ENCODE measurements at regions not wholly inside any gene's neighbourhood (a gene's known extent, or its start where the extent isn't known, plus 50 kb on each side); places are given as distances from the start of the nearest gene placed in this dataset.

DNA sequence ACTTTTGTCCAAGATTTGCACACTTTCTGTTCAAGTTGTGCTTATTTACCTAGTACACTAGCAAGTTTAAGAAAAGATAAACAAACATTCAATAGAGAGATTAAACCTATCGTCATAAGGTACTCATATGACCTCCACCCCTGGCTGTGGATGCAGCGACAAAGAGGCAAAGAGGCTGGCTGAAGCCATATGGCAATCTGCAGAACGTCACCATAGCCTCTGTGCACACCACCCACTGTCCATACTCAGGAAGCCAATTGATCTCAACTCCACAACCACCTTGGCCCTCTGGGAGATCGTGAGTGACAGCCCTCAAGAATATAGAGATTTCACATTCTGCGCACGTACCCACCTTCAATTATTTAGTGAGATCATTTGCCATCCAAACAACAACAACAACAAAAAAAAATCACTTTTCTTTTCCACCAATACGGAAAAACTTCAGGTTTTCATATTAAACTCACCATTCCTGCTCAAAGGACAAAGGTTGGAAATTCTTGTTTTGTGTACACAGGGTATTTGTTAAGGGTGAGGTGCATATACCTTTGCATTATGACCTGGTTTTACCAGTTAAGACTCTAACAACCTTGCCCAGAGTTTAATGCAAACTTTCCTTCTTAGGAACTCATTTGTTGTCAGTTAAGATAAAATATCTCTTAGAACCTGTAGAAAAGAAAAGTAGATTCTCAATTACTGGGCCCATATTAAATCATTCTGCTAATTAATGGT lies 243.0 kb upstream of the FSTL5 start:
- no peaks in the 10 kb centered on the region for H3K36me3 Mint-ChIP-seq
- H3K9me3 Mint-ChIP-seq: peaks cover 3% of the 10 kb centered on the region
- no peaks in the 10 kb centered on the region for H3K4me1 Mint-ChIP-seq
- H3K27me3 Mint-ChIP-seq: no peaks in the 10 kb centered on the region
- no peak overlapping the region for H3K27ac Mint-ChIP-seq
- ATAC-seq: no peak
- H3K4me3 Mint-ChIP-seq: no peak overlapping the region

GRCh38 chr4:162403932-162404331 lies 240.1 kb upstream of the FSTL5 start:
- Mint-ChIP-seq H3K36me3 (no peaks in the 10 kb centered on the region), H3K9me3 (peaks cover under 1% of the 10 kb centered on the region), H3K27me3 (no peaks in the 10 kb centered on the region), H3K4me1 (no peaks in the 10 kb centered on the region), H3K4me3 (no peak overlapping the region), H3K27ac (no peak overlapping the region)
- ATAC-seq: no peak

DNA sequence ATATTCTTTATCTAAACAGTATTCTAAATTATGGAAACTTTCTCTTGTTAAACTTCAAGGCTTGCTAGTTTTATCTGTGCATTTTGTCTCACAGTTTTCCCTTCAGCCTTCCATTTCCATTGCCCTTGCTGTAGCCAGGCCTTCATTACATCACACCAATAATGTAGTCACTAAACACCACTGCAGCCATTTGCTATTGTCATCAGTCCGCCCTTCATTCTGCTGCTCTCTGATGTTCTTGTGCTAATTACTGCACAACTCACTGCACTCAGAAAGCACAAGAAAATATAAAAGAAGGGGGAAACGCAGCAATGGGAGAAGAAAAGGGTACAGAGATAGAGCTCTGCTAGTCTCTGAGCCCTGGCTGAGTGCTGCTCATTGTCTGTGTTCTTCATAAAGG lies 239.6 kb upstream of the FSTL5 start:
- Mint-ChIP-seq H3K27ac (no peak overlapping the region), H3K9me3 (no peaks in the 10 kb centered on the region), H3K4me1 (no peaks in the 10 kb centered on the region), H3K36me3 (no peaks in the 10 kb centered on the region), H3K4me3 (no peak overlapping the region), H3K27me3 (no peaks in the 10 kb centered on the region)
- no peak for ATAC-seq

DNA sequence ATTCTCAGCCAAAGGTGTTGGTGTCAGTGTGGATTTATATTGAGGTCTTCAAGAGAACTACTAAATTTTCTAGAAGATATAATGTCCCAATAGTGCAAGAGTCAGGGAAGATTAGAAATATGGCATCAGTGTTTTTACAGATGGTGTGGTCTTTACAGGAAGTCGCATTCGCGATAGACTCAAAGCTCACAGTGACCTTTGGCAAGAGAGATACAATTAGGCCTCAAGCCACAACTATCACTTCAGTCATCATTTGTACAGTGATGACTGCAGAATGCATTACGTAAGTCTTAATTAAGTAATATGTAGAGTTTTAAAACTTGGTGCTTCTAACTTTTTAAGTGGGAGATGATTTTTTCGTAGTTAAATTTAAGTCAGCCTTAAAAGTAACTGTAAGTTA lies 237.2 kb upstream of the FSTL5 start:
- H3K4me3 Mint-ChIP-seq: no peak overlapping the region
- no peak overlapping the region for H3K27ac Mint-ChIP-seq
- ATAC-seq: no peak
- H3K36me3 Mint-ChIP-seq: no peaks in the 10 kb centered on the region
- H3K27me3 Mint-ChIP-seq: no peaks in the 10 kb centered on the region
- H3K4me1 Mint-ChIP-seq: no peaks in the 10 kb centered on the region
- no peaks in the 10 kb centered on the region for H3K9me3 Mint-ChIP-seq

DNA sequence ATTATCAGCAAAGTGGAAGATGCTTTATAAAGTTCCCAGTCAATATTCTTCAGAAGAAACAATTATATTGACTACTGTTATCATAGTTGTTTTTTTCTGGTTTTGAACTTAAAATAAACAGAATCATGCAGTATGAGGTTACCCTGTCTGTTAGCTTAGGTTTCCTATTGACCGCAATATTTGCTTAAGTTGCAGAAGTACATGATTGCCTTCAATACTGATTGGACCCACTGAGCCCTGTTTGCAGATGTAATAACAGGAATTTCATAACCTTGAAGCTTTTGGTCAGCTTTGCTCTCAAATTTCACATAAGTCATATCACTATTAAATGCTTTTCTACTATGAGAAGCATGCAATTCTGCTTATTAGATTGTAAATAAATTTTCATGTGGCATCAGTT lies 229.1 kb upstream of the FSTL5 start:
- Mint-ChIP-seq H3K36me3 (no peaks in the 10 kb centered on the region), H3K4me3 (no peak overlapping the region), H3K27me3 (no peaks in the 10 kb centered on the region), H3K27ac (no peak overlapping the region), H3K4me1 (no peaks in the 10 kb centered on the region), H3K9me3 (peaks cover 3% of the 10 kb centered on the region)
- ATAC-seq: no peak

DNA sequence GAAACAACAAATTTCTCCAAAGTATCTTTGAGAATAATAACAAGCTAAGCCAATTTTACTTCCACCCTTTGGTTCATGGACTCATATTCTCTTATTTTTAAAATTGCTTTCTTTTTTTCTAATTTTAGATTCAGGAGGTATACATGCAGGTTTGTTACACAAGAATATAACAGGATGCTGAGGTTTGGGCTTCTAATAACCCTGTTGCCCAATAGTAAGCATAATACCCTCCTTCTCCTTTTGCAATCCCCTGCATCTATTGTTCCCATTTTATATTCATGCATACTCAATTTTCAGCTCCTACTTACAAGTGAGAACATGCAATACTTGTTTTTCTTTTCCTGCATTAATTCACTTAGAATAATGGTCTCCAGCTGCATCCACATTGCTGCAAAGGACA lies 202.3 kb upstream of the FSTL5 start:
- H3K4me3 Mint-ChIP-seq: no peak overlapping the region
- no peak overlapping the region for H3K27ac Mint-ChIP-seq
- ATAC-seq: no peak

GRCh38 chr4:162364651-162365050 lies 200.9 kb upstream of the FSTL5 start:
- ATAC-seq: no peak
- H3K4me3 Mint-ChIP-seq: no peak overlapping the region
- no peaks in the 10 kb centered on the region for H3K27me3 Mint-ChIP-seq
- H3K27ac Mint-ChIP-seq: no peak overlapping the region
- no peaks in the 10 kb centered on the region for H3K9me3 Mint-ChIP-seq
- H3K4me1 Mint-ChIP-seq: no peaks in the 10 kb centered on the region
- H3K36me3 Mint-ChIP-seq: no peaks in the 10 kb centered on the region

More for the DNA sequence above, 202.3 kb upstream of the FSTL5 start:
- Mint-ChIP-seq H3K27me3 (no peaks in the 10 kb centered on the region), H3K36me3 (no peaks in the 10 kb centered on the region), H3K4me1 (no peaks in the 10 kb centered on the region), H3K9me3 (no peaks in the 10 kb centered on the region)

DNA sequence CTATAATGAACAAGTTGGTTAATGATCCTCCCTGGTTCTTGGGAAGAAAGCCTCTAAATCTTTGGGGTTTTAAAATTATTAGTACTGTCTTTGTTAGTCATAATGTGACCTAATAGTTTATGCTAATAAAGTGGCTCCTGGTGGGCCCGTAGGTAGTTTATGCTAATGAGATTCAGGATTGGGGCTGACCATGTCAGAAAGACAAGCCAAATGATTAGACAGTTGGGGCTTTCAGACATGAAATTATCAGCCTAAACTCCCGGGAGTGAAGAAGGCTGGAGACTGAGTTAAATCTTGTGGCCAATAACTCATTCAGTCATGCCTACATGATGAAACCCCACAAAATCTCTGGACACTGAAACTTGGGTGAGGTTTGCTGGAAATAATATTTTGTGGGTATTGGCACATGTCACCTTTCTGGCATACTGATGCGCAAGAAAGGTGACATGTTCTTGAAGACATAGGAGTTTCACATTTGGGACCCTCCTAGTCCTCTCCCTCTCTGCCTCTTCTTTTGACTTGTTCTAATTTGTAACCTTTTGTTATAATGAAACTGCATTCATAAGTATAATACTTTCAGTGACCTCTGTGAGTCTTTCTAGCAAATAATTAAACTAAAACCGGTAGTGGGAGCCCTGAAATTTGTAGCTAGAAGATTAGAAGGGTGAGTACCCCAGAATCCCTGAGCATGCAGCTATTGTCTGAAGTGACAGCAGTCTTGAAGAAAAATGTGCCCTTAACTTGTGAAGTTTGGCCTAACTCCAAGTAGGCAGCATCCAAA lies 196.8 kb upstream of the FSTL5 start:
- H3K27me3 Mint-ChIP-seq: no peaks in the 10 kb centered on the region
- H3K27ac Mint-ChIP-seq: no peak overlapping the region
- no peaks in the 10 kb centered on the region for H3K4me1 Mint-ChIP-seq
- no peak for ATAC-seq
- H3K4me3 Mint-ChIP-seq: no peak overlapping the region
- H3K36me3 Mint-ChIP-seq: no peaks in the 10 kb centered on the region
- H3K9me3 Mint-ChIP-seq: no peaks in the 10 kb centered on the region

DNA sequence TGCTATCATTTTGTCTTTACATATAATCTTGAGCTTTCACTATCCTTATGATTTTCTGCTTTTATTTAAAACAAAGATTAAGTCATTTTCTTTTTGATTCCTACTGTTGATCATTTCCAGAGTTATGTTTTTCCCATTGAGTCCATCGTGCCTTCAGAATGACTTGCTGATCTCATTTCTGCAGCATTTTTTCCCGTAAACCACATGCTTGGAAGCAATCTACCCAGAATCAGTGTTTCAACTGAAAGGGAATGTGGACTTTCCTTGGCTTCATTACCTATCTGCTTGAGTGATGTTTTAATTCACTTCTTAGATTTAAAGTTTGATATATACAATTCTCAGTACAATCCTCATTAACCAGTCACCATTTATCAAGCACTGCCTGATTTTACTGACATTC lies 192.4 kb upstream of the FSTL5 start:
- H3K4me1 Mint-ChIP-seq: no peaks in the 10 kb centered on the region
- H3K36me3 Mint-ChIP-seq: no peaks in the 10 kb centered on the region
- no peak for ATAC-seq
- H3K27me3 Mint-ChIP-seq: no peaks in the 10 kb centered on the region
- H3K9me3 Mint-ChIP-seq: no peaks in the 10 kb centered on the region
- no peak overlapping the region for H3K4me3 Mint-ChIP-seq
- no peak overlapping the region for H3K27ac Mint-ChIP-seq

DNA sequence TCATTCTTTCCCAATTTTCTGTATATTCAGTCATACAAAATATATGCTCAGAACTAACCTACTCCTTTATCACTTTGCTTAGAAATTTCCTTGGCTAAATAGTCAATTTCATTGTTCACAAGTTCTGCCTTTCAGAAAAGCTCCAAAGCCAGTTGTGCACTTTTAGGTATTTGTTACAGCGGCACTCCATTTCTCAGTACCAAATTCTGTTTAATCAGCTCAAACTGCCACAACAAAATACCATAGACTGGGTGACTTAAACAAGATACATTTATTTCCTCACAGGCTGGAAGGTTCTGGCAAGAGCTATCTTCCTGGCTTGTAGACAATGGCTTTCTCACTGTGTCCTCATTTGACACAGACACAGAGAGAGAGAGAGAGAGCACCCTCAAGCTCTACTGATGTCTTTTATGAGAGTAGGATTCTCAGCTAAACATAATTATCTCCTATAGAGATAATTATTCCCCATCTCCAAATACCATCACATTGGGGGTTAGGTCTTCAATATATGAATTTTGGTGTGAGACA lies 188.8 kb upstream of the FSTL5 start:
- no peak overlapping the region for H3K27ac Mint-ChIP-seq
- no peaks in the 10 kb centered on the region for H3K27me3 Mint-ChIP-seq
- H3K36me3 Mint-ChIP-seq: no peaks in the 10 kb centered on the region
- H3K9me3 Mint-ChIP-seq: no peaks in the 10 kb centered on the region
- H3K4me3 Mint-ChIP-seq: no peak overlapping the region
- ATAC-seq: no peak
- no peaks in the 10 kb centered on the region for H3K4me1 Mint-ChIP-seq

DNA sequence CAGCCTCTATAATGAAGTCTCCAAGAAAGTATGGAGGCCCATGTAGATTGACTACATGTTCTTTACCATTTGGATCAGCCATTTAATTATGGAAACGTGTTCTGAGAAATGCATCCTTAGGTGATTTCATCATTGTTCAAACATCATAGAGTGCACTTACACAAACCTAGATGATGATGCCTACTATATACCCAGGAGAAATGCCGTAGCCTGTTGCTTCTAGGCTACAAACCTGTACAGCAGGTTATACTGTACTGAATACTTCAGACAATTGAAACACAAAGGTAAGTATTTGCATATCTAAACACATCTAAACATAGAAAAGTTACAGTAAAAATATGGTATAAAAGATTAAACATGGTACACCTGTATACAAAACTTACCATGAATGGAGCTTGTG lies 186.5 kb upstream of the FSTL5 start:
- Mint-ChIP-seq H3K9me3 (no peaks in the 10 kb centered on the region), H3K27ac (no peak overlapping the region), H3K4me3 (no peak overlapping the region), H3K27me3 (no peaks in the 10 kb centered on the region), H3K36me3 (no peaks in the 10 kb centered on the region), H3K4me1 (no peaks in the 10 kb centered on the region)
- no peak for ATAC-seq

DNA sequence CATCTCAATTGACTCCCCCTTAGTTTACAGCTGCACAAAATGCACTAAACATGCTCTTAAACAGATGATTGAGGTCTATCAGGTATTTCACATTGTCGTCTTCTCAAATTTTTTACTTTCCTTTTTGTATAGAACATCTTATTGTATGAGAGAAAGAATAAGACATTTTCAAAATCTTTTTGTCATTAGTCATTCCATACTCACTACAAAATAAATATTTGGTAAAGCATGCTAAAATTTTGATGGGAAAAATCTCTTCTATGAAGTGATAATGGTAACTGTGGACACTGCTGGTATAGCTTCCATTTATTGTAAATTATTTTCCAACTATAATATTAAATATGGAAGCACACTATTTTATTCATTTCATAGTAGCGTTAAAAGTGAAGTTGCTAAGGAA lies 185.6 kb upstream of the FSTL5 start:
- H3K9me3 Mint-ChIP-seq: no peaks in the 10 kb centered on the region
- H3K36me3 Mint-ChIP-seq: no peaks in the 10 kb centered on the region
- H3K4me3 Mint-ChIP-seq: no peak overlapping the region
- no peaks in the 10 kb centered on the region for H3K4me1 Mint-ChIP-seq
- no peak for ATAC-seq
- H3K27me3 Mint-ChIP-seq: no peaks in the 10 kb centered on the region
- H3K27ac Mint-ChIP-seq: no peak overlapping the region

- ATAC-seq: no peak
- Mint-ChIP-seq H3K4me3 (no peak overlapping the region), H3K9me3 (no peaks in the 10 kb centered on the region), H3K27ac (no peak overlapping the region), H3K27me3 (no peaks in the 10 kb centered on the region), H3K36me3 (no peaks in the 10 kb centered on the region), H3K4me1 (no peaks in the 10 kb centered on the region)
Observed at GRCh38 chr4:162347842-162348213, 184.0 kb upstream of the FSTL5 start.

DNA sequence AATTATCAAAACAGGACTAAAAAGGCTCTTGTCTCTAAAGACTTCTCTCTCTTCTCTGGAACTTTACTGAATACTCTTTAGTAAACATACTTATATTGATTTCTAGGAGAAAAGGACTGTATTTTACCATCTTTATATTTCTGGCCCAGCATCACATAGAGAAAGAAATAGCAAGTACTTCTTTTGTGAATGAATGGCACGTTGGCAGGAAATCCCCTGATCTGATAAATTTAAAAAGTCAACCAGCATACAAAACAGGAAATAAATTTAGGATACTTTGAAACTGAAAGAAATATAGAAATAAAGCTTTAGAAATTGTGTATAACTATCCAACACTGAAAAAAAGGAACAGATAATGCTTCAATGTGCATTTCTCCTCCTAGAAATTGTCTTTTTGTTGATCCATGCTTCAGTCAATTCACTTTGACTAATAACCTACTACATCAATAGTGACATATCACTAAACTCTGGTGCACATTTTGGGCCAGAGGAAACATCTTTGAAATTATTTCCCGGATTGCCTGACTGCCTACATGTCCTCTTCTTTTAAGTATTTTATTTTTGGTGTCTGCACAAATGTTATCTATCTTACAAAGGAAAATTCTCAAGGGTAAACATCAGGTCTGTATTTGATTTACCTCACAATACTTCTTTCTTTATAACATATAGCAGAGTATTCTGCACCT lies 183.5 kb upstream of the FSTL5 start:
- ATAC-seq: no peak
- Mint-ChIP-seq H3K9me3 (no peaks in the 10 kb centered on the region), H3K27me3 (no peaks in the 10 kb centered on the region), H3K36me3 (no peaks in the 10 kb centered on the region), H3K27ac (no peak overlapping the region), H3K4me1 (no peaks in the 10 kb centered on the region), H3K4me3 (no peak overlapping the region)

- Mint-ChIP-seq H3K9me3 (no peaks in the 10 kb centered on the region), H3K27ac (no peak overlapping the region), H3K27me3 (no peaks in the 10 kb centered on the region), H3K4me3 (no peak overlapping the region), H3K36me3 (no peaks in the 10 kb centered on the region), H3K4me1 (no peaks in the 10 kb centered on the region)
- no peak for ATAC-seq
Observed at GRCh38 chr4:162343967-162344366, 180.2 kb upstream of the FSTL5 start.

- Mint-ChIP-seq H3K27ac (no peak overlapping the region), H3K27me3 (no peaks in the 10 kb centered on the region), H3K4me1 (no peaks in the 10 kb centered on the region), H3K4me3 (no peak overlapping the region), H3K36me3 (no peaks in the 10 kb centered on the region), H3K9me3 (no peaks in the 10 kb centered on the region)
- no peak for ATAC-seq
Observed at GRCh38 chr4:162341533-162341932, 177.7 kb upstream of the FSTL5 start.

All from stimulated activated memory B cell treated with anti-CD40 and anti-IgM and Interleukin-4, amounts not matched to agents 10 μg/mL and 1 μg/mL and 100 μg/mL, for 72 hours (primary cell).